HL-60 (cell line): ENCODE measurements at regions not wholly inside any gene's neighbourhood (a gene's known extent, or its start where the extent isn't known, plus 50 kb on each side); places are given as distances from the start of the nearest gene placed in this dataset.
"Not testable (repeated sequence)": the region's sequence is repeated elsewhere in the genome, so short reads cannot be mapped to it uniquely, and the experiment has no call there.

ENCODE experiments used
- DNase-seq, 2 experiments: peaks; one replicate each; pipeline ENCODE4 v3.0.0-alpha.2; 2010 to 2020; ENCODE audit warnings: low read depth in 1 of 2, low spot score in 1 of 2
- H3K27ac ChIP-seq: fragments of 250-450 bp; sonication (Bioruptor Pico); replicated peaks from 2 replicates; pipeline ENCODE4 v1.5.1; 2020; ENCODE audit warnings: mild to moderate bottlenecking, moderate library complexity
- H3K27me3 ChIP-seq: fragments of 250-450 bp; sonication (Bioruptor Pico); 2 replicates; pipeline ENCODE4 v1.5.1; 2021; ENCODE audit warnings: mild to moderate bottlenecking, moderate library complexity; ENCODE audit not compliant: insufficient read depth, poor library complexity, severe bottlenecking
- H3K4me3 ChIP-seq: replicated peaks from 2 replicates; pipeline ENCODE4 v1.5.1; 2011; ENCODE audit warnings: mild to moderate bottlenecking, control low read depth, low read length; ENCODE audit not compliant: insufficient read depth
- CTCF ChIP-seq: IDR thresholded peaks from one replicate; pipeline ENCODE4 v1.5.1; 2011; ENCODE audit warnings: low read length, control low read depth, inconsistent platforms; ENCODE audit not compliant: insufficient read depth
- GABPA ChIP-seq: IDR thresholded peaks from 2 replicates; pipeline ENCODE4 v1.6.1; 2012; ENCODE audit warnings: low read depth
- POLR2AphosphoS5 ChIP-seq: IDR thresholded peaks from 2 replicates; pipeline ENCODE4 v1.6.1; 2012; ENCODE audit warnings: low read depth
- REST ChIP-seq: IDR thresholded peaks from 2 replicates; pipeline ENCODE4 v1.6.1; 2012; ENCODE audit warnings: low read depth; ENCODE audit not compliant: insufficient replicate concordance
- SPI1 ChIP-seq: IDR thresholded peaks from 2 replicates; pipeline ENCODE4 v1.6.1; 2012; ENCODE audit warnings: low read depth, mild to moderate bottlenecking, borderline replicate concordance

DNA sequence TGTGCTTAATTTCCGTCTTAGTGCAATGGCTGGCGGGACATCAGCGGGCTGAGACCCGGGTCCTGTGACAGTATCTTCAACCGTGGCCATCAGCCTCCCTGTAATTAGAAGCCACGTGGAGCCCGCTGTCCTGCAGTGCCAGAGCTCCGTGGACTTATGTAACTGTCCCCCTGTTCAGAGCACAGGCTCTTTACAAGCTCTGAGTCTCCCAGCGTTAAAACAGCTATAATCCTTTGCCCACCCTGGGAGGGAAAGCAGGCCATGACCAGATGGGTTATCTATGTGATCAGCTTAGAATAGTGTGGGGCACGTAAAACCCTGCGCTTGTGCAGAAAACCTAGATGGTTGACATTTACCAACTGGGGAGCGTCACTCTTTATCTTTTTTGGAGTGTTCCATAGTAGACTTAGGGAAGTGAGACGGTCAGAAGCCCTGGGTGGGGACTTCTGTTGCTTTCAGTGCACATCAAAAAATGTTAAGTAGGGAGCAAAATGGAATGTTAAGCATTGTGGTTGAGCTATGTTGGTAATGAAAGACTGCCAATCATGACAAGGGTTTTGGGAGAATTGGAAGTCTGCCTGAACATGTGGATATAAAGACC, 103.5 kb upstream of the CADM1 start:
- H3K27ac ChIP-seq = no peak overlapping the region
- no peak overlapping the region for H3K4me3 ChIP-seq
- TF ChIP-seq SPI1 = no peak
- TF ChIP-seq CTCF = no peak
- no peak for TF ChIP-seq GABPA
- TF ChIP-seq REST = no peak
- TF ChIP-seq POLR2AphosphoS5 = no peak
- H3K27me3 ChIP-seq = no peaks in the 10 kb centered on the region
- no peak for DNase-seq

DNA sequence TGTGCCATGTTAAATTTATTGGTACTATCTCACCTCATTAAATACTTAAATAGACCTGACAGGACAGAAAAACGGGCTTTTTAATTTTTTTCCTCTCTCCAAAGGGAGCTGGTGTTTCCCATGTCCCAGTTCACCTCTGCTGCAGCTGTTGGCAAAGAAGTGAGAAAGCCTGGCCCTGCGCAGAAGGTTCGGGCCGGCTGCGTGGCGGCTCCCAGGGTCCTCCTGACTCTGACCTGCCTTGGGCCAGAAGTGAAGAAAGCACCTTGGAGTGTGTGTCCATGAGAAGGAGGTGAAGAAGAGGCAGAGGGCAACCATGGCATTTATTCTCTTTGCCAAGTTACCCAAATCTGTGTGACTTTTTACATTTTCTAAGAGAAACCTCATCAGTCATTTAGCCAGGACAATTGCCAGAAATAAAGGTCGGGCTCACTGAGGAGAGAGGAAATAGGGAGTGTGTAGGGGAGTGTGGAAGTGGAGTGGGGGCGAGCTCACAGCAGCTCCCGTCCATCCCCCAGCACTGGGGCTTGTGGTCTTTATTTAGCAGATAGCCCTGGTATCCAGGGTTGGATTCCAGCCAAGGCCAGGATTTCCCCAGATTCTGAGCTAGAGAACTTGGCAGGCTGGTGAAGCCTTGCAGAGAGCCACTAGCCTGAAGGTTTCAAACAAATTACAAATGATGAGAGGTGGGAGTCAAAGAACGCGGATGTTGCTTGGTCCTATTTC, 102.4 kb upstream of the CADM1 start:
- no peak overlapping the region for H3K4me3 ChIP-seq
- no peak for DNase-seq
- no peak for TF ChIP-seq POLR2AphosphoS5
- H3K27ac ChIP-seq = no peak overlapping the region
- H3K27me3 ChIP-seq = no peaks in the 10 kb centered on the region

- Histone ChIP-seq H3K4me3 (no peak overlapping the region), H3K27me3 (no peaks in the 10 kb centered on the region), H3K27ac (no peak overlapping the region)
- no peak for TF ChIP-seq REST
- TF ChIP-seq GABPA = no peak
- no peak for DNase-seq
Observed at GRCh38 chr11:115605871-115606497, 101.8 kb upstream of the CADM1 start.

DNA sequence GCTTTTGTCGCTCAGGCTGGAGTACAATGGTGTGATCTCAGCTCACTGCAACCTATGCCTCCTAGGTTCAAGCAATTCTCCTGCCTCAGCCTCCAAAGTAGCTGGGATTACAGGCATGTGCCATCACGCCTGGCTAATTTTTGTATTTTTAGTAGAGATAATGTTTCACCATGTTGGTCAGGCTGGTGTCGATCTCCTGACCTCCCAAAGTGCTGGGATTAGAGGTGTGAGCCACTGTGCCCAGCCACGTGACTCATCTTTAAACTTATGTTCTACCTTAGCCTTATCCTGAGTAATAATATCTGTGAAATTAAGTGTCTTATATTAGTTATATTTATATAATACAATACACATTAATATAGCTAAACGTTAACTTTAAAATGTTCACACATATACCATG, 101.2 kb upstream of the CADM1 start:
- not testable (repeated sequence) for H3K4me3 ChIP-seq, H3K27me3 ChIP-seq, DNase-seq, H3K27ac ChIP-seq

DNA sequence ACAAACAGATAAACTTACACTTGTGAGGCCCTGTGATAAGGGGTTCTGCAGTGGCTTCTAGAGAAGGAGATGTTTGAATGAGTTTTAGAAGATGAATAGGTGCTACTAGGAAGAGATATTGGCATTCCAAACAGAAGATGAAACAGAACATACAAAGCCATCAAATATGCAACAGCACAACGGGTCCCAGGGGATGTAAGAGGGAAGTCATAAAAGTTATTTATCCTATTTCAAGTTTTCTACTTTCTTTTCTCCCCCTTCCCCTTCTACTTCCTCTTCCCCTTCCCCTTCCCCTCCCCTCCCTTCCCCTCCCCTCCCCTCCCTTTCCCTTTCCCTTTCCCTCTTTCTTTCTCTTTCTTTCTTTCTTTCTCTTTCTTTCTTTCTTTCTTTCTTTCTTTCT, 94.9 kb upstream of the CADM1 start:
- TF ChIP-seq SPI1 = no peak
- TF ChIP-seq REST = no peak
- TF ChIP-seq GABPA = no peak
- TF ChIP-seq POLR2AphosphoS5 = no peak
- no peak for TF ChIP-seq CTCF
- DNase-seq = no peak
- Histone ChIP-seq H3K4me3 (no peak overlapping the region), H3K27me3 (no peaks in the 10 kb centered on the region), H3K27ac (no peak overlapping the region)
